RWPE2 (cell line): ENCODE measurements at regions not wholly inside any gene's neighbourhood (a gene's known extent, or its start where the extent isn't known, plus 50 kb on each side); places are given as distances from the start of the nearest gene placed in this dataset.

ENCODE experiments used
- ATAC-seq: fragments of 200-7000 bp; cut with Tn5 transposase; 3 replicates; pipeline ENCODE4 v1.9.1; 2021; ENCODE audit warnings: low read depth
- DNase-seq: peaks from one replicate; pipeline ENCODE4 v3.0.0-alpha.2; 2020; ENCODE audit warnings: low spot score
- H3K27ac ChIP-seq: fragments of 450-650 bp; 2 replicates; pipeline ENCODE4 v1.5.1; 2017; ENCODE audit warnings: mild to moderate bottlenecking; ENCODE audit not compliant: poor library complexity, severe bottlenecking
- H3K27me3 ChIP-seq: fragments of 250-450 bp; sonication (Bioruptor Pico); 2 replicates; pipeline ENCODE4 v1.5.1; 2021; ENCODE audit warnings: mild to moderate bottlenecking, moderate library complexity; ENCODE audit not compliant: insufficient read depth, poor library complexity, severe bottlenecking
- H3K36me3 ChIP-seq: fragments of 250-450 bp; sonication (Bioruptor Pico); 2 replicates; pipeline ENCODE4 v1.5.1; 2020; ENCODE audit warnings: low read depth, mild to moderate bottlenecking, moderate library complexity
- H3K4me1 ChIP-seq: fragments of 250-450 bp; sonication (Bioruptor Pico); 2 replicates; pipeline ENCODE4 v1.5.1; 2021; ENCODE audit warnings: mild to moderate bottlenecking, moderate library complexity; ENCODE audit not compliant: insufficient read depth, poor library complexity, severe bottlenecking
- H3K4me3 ChIP-seq: fragments of 250-450 bp; sonication (Bioruptor Pico); 2 replicates; pipeline ENCODE4 v1.5.1; 2021; ENCODE audit warnings: mild to moderate bottlenecking, moderate library complexity; ENCODE audit not compliant: severe bottlenecking
- H3K9me3 ChIP-seq: fragments of 250-450 bp; sonication (Bioruptor Pico); 2 replicates; pipeline ENCODE4 v1.5.1; 2021; ENCODE audit warnings: mild to moderate bottlenecking, moderate library complexity; ENCODE audit not compliant: severe bottlenecking
- CTCF ChIP-seq: fragments of 450-650 bp; IDR thresholded peaks from one replicate; pipeline ENCODE4 v1.5.1; 2017; ENCODE audit warnings: mild to moderate bottlenecking, moderate library complexity; ENCODE audit not compliant: poor library complexity, severe bottlenecking

GRCh38 chr1:91575909-91576519 is 75.4 kb downstream of the CDC7 start:
- Histone ChIP-seq H3K27ac (no peak overlapping the region), H3K4me1 (no peaks in the 10 kb centered on the region), H3K4me3 (no peak overlapping the region), H3K9me3 (no peaks in the 10 kb centered on the region), H3K36me3 (no peaks in the 10 kb centered on the region), H3K27me3 (no peaks in the 10 kb centered on the region)
- TF ChIP-seq CTCF = no peak
- no peak for ATAC-seq
- no peak for DNase-seq

- DNase-seq = no peak
- Histone ChIP-seq H3K4me1 (peaks cover 6% of the 10 kb centered on the region), H3K4me3 (no peak overlapping the region), H3K27ac (no peak overlapping the region), H3K9me3 (no peaks in the 10 kb centered on the region), H3K36me3 (no peaks in the 10 kb centered on the region), H3K27me3 (no peaks in the 10 kb centered on the region)
- no peak for TF ChIP-seq CTCF
- no peak for ATAC-seq
Observed at GRCh38 chr1:91578320-91579109, 77.9 kb downstream of the CDC7 start.

GRCh38 chr1:91579658-91580228 is 79.1 kb downstream of the CDC7 start:
- no peak for ATAC-seq
- no peak for TF ChIP-seq CTCF
- Histone ChIP-seq H3K4me1 (peaks cover 6% of the 10 kb centered on the region), H3K27ac (no peak overlapping the region), H3K4me3 (no peak overlapping the region), H3K9me3 (no peaks in the 10 kb centered on the region), H3K27me3 (no peaks in the 10 kb centered on the region), H3K36me3 (no peaks in the 10 kb centered on the region)
- DNase-seq = no peak

- H3K36me3 ChIP-seq = no peaks in the 10 kb centered on the region
- DNase-seq (no peak), ATAC-seq (peak; percentile 95)
- no peaks in the 10 kb centered on the region for H3K27me3 ChIP-seq
- peak overlapping the region; percentile 13 for H3K27ac ChIP-seq
- TF ChIP-seq CTCF = no peak
- H3K4me3 ChIP-seq = no peak overlapping the region
- H3K9me3 ChIP-seq = no peaks in the 10 kb centered on the region
- peaks cover 6% of the 10 kb centered on the region for H3K4me1 ChIP-seq
Observed at GRCh38 chr1:91582431-91582921, 81.8 kb downstream of the CDC7 start.
